NB4 (cell line): ENCODE measurements at regions not wholly inside any gene's neighbourhood (a gene's known extent, or its start where the extent isn't known, plus 50 kb on each side); places are given as distances from the start of the nearest gene placed in this dataset.

Source experiments
- POLR2A ChIP-seq: IDR thresholded peaks from 2 replicates; pipeline ENCODE4 v1.6.1; 2011; ENCODE audit warnings: mild to moderate bottlenecking; ENCODE audit not compliant: insufficient read length; ENCODE audit errors: extremely low read depth
- TF ChIP-seq, protein P1 (sequence below): IDR thresholded peaks from one replicate; pipeline ENCODE4 v1.5.1; 2012; ENCODE audit warnings: low read depth, low read length
- TF ChIP-seq, protein P2 (sequence below): IDR thresholded peaks from 2 replicates; pipeline ENCODE4 v1.6.1; 2011; ENCODE audit warnings: low read depth, low read length

DNA sequence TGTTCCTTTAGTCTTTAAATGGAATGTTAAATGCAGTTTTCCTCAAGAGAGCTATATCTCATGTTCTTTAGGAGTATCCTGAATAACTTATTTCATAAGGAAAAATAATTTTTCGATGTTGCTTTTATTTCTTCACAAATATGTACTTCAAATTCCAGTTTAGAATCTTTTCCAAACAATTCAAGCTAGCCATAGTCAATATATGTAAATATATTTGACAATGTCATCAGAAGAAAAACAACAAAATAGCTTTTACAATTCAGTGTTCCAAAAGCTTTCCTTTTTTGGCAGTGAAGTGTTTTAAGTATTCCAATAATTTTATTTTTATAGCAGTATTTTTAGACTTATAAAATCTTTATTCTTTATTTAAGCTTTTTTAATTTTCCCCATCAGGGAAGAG lies 1532.0 kb downstream of the PCDH18 start:
- TF ChIP-seq, protein P1, sequence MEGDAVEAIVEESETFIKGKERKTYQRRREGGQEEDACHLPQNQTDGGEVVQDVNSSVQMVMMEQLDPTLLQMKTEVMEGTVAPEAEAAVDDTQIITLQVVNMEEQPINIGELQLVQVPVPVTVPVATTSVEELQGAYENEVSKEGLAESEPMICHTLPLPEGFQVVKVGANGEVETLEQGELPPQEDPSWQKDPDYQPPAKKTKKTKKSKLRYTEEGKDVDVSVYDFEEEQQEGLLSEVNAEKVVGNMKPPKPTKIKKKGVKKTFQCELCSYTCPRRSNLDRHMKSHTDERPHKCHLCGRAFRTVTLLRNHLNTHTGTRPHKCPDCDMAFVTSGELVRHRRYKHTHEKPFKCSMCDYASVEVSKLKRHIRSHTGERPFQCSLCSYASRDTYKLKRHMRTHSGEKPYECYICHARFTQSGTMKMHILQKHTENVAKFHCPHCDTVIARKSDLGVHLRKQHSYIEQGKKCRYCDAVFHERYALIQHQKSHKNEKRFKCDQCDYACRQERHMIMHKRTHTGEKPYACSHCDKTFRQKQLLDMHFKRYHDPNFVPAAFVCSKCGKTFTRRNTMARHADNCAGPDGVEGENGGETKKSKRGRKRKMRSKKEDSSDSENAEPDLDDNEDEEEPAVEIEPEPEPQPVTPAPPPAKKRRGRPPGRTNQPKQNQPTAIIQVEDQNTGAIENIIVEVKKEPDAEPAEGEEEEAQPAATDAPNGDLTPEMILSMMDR: no peak
- no peak for TF ChIP-seq POLR2A
- TF ChIP-seq, protein P2, sequence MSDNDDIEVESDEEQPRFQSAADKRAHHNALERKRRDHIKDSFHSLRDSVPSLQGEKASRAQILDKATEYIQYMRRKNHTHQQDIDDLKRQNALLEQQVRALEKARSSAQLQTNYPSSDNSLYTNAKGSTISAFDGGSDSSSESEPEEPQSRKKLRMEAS: no peak
